Heart left ventricle (tissue), 16 donors: ENCODE measurements at regions not wholly inside any gene's neighbourhood (a gene's known extent, or its start where the extent isn't known, plus 50 kb on each side); places are given as distances from the start of the nearest gene placed in this dataset.
"Not testable (repeated sequence)": the region's sequence is repeated elsewhere in the genome, so short reads cannot be mapped to it uniquely, and the experiment has no call there.

Experiments
- ATAC-seq, 4 donors: fragments of 200-7000 bp; cut with Tn5 transposase; one replicate each; pipeline ENCODE4 v1.9.1; 2020 to 2022; ENCODE audit warnings: moderate library complexity in 4 of 4, mild to moderate bottlenecking in 3 of 4, moderate number of reproducible peaks in 1 of 4
- DNase-seq, 5 donors: peaks; one replicate each; pipeline ENCODE4 v3.0.0-alpha.2; 2020
- H3K27ac ChIP-seq, 12 donors: fragments of 200-600 bp; sonication (generic) in 4 of 12; one replicate each; pipeline versions ENCODE4 v1.5.0 to v1.8.0; 2016 to 2022; ENCODE audit warnings: mild to moderate bottlenecking in 2 of 12
- H3K27me3 ChIP-seq, 9 donors: fragments of 200-600 bp; sonication (generic) in 2 of 9; one replicate each; pipeline versions ENCODE4 v1.5.1 to v1.8.0; 2016 to 2022; ENCODE audit warnings: mild to moderate bottlenecking in 3 of 9
- H3K36me3 ChIP-seq, 9 donors: fragments of 200-600 bp; sonication (generic) in 2 of 9; one replicate each; pipeline versions ENCODE4 v1.5.0 to v1.8.0; 2018 to 2022; ENCODE audit warnings: mild to moderate bottlenecking in 2 of 9
- H3K4me1 ChIP-seq, 12 donors: fragments of 200-600 bp; sonication (generic) in 4 of 12; one replicate each; pipeline versions ENCODE4 v1.5.0 to v1.8.0; 2016 to 2022; ENCODE audit warnings: mild to moderate bottlenecking in 3 of 12
- H3K4me3 ChIP-seq, 12 donors: fragments of 200-600 bp; sonication (generic) in 4 of 12; one replicate each; pipeline versions ENCODE4 v1.5.0 to v1.8.0; 2017 to 2022; ENCODE audit warnings: mild to moderate bottlenecking in 9 of 12, moderate library complexity in 4 of 12
- H3K9me3 ChIP-seq, 12 donors: fragments of 200-600 bp; sonication (generic) in 4 of 12; one replicate each; pipeline versions ENCODE4 v1.5.0 to v1.8.0; 2016 to 2022; ENCODE audit warnings: mild to moderate bottlenecking in 1 of 12
- CTCF ChIP-seq, 12 donors: fragments of 200-600 bp; sonication (generic) in 4 of 12; IDR thresholded peaks; one replicate each; pipeline versions ENCODE4 v1.5.0 to v1.8.0; 2018 to 2022; ENCODE audit warnings: antibody characterized with exemption in 12 of 12, mild to moderate bottlenecking in 5 of 12
- POLR2A ChIP-seq, 2 donors: fragments of 450-650 bp; IDR thresholded peaks; one replicate each; pipeline ENCODE4 v1.6.1; 2017; ENCODE audit warnings: antibody characterized with exemption in 2 of 2, mild to moderate bottlenecking in 2 of 2, moderate library complexity in 2 of 2
- WGBS, 4 donors: extraction: QIAGEN DNeasy Blood & Tissue Kit in 2 of 4; methylation state at CpG; one replicate each; pipeline versions ENCODE4 v1.1.5 to v1.1.7; 2013 to 2018; 5-methylcytosine and 5-hydroxymethylcytosine counted together
- intact Hi-C, 10 donors: fragments of 100-400 bp; cut with DNase I; formaldehyde crosslinking; loops; one replicate each; pipeline versions ENCODE4 v1.11.1 to v1.14.2; 2022
- donor health status: ischemic (EF 13 %, LVEDD 7.1; RV severe dilation, severe dysfunction).
- donor health status: healthy with polysubstance abuse.
- donor health status: DM: no; HTN: yes; CAD: no.
- donor health status: DM: no; HTN: no; CAD: no.
- donor health status: ischemic (EF 25% LVEDD 6.9; RV normal size, moderate dysfunction).
- donor health status: ischemic (EF 25% LVEDD 5.7; RV mildly dilated, moderate dysfunction).
- donor health status: healthy.
- donor health status: DM: yes; HTN: yes; CAD: no.
- donor health status: ischemic (EF 35%, LVEDD 5.7; RV mildly dilated, moderate dysfunction).
- donor health status: nonischemic (EF 11% LVEDD 7.7; RV severe dilation, severe dysfunction).
- donor health status: DM: yes; HTN: yes; CAD: no.
- donor health status: PGD.
- donor health status: ischemic (EF 29% LVEDD 5.4; RV normal size, mild dysfunction).
- donor health status: nonischemic (EF 23%, LVEDD 6.1; RV moderate dilation, normal function).

DNA sequence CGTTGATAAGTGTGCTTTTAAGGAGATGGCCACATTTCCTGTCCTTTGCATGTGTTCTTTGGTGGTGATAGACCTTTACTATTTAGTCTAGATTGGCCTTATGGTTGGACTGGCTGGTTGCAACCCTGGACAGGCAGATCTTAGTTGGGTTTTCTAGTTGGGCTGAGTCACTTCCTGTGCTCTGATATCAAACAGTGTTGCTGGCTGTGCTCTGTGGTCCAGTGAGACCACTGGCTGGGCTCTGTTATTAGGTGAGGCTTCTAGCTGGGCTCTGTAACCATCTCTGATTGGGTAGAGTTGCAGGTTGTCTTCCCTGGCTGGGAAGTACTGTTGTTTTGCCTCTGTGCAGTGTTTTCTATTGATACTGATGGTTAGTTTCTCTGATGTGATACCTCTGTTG, 432.5 kb downstream of the LRRC70 start:
- DNase-seq (no peak), ATAC-seq (no peak)
- H3K9me3 ChIP-seq: peaks cover 0 to 21% (median 12%) of the 10 kb centered on the region in 12 donors
- no peaks in the 10 kb centered on the region for H3K27me3 ChIP-seq
- 58 to 69% (median 63%) methylated on average over 1 of the region's 1 CpG for WGBS, 4 donors
- H3K27ac ChIP-seq: no peak overlapping the region
- intact Hi-C loops: no loop called here
- no peaks in the 10 kb centered on the region for H3K36me3 ChIP-seq
- no peaks in the 10 kb centered on the region for H3K4me1 ChIP-seq
- TF ChIP-seq CTCF (IDR thresholded peaks at IDR 0.05) (no peak), POLR2A (IDR thresholded peaks at IDR 0.05) (no peak)
- no peak overlapping the region for H3K4me3 ChIP-seq

DNA sequence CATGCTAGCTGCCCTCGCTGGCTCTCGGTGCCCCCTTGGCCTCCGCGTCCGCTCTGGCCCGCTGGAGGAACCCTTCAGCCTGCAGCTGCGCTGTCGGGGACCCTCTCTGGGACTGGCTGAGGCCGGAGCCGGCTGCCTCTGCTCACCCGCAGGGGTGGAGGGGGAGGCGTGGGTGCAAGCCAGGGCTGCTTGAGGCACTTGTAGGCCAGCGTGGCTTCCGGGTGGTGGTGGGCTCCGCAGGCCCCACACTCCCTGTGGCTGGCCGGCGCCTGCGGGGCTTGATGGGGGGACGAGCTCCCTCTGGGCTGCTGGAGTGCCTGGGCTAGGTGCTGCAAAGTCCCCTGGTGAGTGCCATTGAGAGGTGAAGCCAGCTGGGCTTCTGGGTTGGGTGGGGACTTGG, 429.6 kb downstream of the LRRC70 start:
- ATAC-seq: no peak
- H3K4me3 ChIP-seq: no peak overlapping the region
- intact Hi-C loops: no loop called here
- H3K36me3 ChIP-seq: no peaks in the 10 kb centered on the region
- peak in 2 of 5 donors; percentile 15 to 49 for DNase-seq
- H3K9me3 ChIP-seq: peaks cover 0 to 30% (median 14%) of the 10 kb centered on the region in 12 donors
- no peaks in the 10 kb centered on the region for H3K4me1 ChIP-seq
- H3K27me3 ChIP-seq: no peaks in the 10 kb centered on the region
- WGBS, 4 donors: 94 to 97% (median 95%) methylated on average over 10 to 19 of the region's 19 CpGs
- H3K27ac ChIP-seq: no peak overlapping the region
- no peak for TF ChIP-seq POLR2A (IDR thresholded peaks at IDR 0.05)
- TF ChIP-seq CTCF (IDR thresholded peaks at IDR 0.05): no peak

GRCh38 chr5:62994842-62995241, 416.2 kb downstream of the LRRC70 start:
- H3K9me3 ChIP-seq: peaks cover 0 to 33% (median 5%) of the 10 kb centered on the region in 12 donors
- intact Hi-C loops, H3K4me3 ChIP-seq, ATAC-seq, H3K27ac ChIP-seq, DNase-seq, H3K27me3 ChIP-seq, H3K4me1 ChIP-seq, H3K36me3 ChIP-seq: not testable (repeated sequence)
- 52 to 79% (median 65%) methylated on average over 1 of the region's 1 CpG for WGBS, 4 donors

DNA sequence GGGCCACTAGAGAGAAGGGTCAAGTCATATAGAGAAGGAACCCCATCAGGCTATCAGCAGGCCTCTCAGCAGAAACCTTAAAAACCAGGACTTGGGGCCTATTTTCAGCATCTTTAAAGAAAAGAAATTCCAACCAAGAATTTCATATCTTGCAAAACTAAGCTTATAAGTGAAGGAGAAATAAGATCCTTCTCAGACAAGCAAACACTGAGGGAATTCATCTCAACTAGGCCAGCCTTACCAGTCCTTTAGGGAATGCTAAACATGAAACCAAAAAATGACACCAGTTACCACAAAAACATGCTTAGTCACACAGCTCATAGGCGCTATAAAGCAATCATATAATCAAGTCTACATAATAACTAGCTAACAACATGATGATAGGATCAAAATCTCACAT, 407.1 kb downstream of the LRRC70 start:
- Histone ChIP-seq H3K27me3 (no peaks in the 10 kb centered on the region), H3K4me3 (no peak overlapping the region), H3K4me1 (no peaks in the 10 kb centered on the region), H3K36me3 (no peaks in the 10 kb centered on the region), H3K27ac (no peak overlapping the region), H3K9me3 (peaks cover 0 to 44% (median 16%) of the 10 kb centered on the region in 12 donors)
- intact Hi-C loops: no loop called here
- 79 to 88% (median 84%) methylated on average over 1 of the region's 1 CpG for WGBS, 4 donors
- no peak for TF ChIP-seq CTCF (IDR thresholded peaks at IDR 0.05)
- no peak for TF ChIP-seq POLR2A (IDR thresholded peaks at IDR 0.05)
- DNase-seq (no peak), ATAC-seq (no peak)

- 40 to 53% (median 51%) methylated on average over 3 of the region's 3 CpGs for WGBS, 4 donors
- no peaks in the 10 kb centered on the region for H3K27me3 ChIP-seq
- no peaks in the 10 kb centered on the region for H3K36me3 ChIP-seq
- no peak overlapping the region for H3K4me3 ChIP-seq
- H3K9me3 ChIP-seq: peaks cover 0 to 28% (median 12%) of the 10 kb centered on the region in 12 donors
- intact Hi-C loops: no loop called here
- no peak for ATAC-seq
- no peak overlapping the region for H3K27ac ChIP-seq
- no peak for DNase-seq
- peaks cover 0 to 12% (median 0%) of the 10 kb centered on the region in 12 donors for H3K4me1 ChIP-seq
- TF ChIP-seq POLR2A (IDR thresholded peaks at IDR 0.05) (no peak), CTCF (IDR thresholded peaks at IDR 0.05) (no peak)
Measured at GRCh38 chr5:62982348-62982747, 403.7 kb downstream of the LRRC70 start.
